NAMALWA (cell line): ENCODE measurements at regions not wholly inside any gene's neighbourhood (a gene's known extent, or its start where the extent isn't known, plus 50 kb on each side); places are given as distances from the start of the nearest gene placed in this dataset.
"Not testable (repeated sequence)": the region's sequence is repeated elsewhere in the genome, so short reads cannot be mapped to it uniquely, and the experiment has no call there.

ENCODE experiments used
- DNase-seq: peaks from one replicate; pipeline ENCODE4 v3.0.0-alpha.2; 2015; ENCODE audit warnings: low spot score

DNA sequence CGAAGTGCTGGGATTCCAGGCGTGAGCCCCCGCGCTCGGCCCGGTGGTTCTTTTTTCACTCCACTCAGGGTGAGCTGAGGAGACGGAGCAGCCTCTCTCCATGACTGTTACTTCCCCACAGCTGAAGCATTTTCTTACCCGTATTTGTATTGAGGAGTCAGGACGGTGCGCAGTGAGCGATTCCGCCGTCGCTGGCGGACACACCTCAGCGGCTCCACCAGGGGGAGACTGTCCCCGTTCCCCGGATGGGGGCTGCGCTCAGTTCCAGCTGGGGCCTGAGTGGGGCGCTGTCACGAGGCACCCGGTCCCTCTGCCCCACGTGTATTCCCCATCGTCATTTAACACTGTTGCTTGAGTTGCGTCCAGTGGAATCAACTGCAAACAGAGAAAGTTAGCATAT is 844.0 kb upstream of the FRG1 start:
- no peak for DNase-seq

DNA sequence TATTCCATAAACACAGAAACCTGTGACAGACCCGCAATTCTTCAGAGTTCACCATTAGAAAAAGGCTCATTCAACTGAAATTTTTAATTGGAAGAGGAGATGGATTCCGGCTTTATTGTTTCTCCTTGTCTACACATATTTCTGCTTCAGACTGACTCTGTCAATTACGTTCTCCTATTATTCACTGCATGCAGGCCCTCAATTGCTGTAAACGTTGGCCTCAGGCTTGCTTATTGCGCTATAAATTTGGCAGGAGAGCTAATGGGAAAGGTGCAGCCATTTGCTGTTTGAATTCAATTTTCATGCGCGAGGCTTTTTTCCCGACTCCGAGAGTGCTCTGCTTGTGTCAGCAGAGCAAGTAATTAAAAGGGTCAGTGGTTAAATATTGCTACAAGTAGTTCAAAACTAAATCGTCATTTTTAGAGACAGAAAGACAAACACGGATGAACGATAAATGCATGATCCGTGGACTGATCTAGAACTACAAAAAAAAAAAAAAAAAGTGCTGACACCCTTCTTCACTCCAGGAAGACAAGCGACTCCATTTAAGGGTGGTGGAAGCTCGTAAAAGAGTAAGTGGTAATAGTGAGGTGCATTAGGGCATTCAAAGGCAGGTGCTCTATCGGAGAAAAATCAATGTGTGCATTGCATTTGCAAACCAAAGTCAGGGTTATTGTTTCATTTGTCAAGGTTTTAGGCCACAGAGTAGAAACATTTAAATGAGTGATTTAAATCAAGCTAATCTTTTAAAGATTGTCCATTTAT is 841.6 kb upstream of the FRG1 start:
- no peak for DNase-seq

DNA sequence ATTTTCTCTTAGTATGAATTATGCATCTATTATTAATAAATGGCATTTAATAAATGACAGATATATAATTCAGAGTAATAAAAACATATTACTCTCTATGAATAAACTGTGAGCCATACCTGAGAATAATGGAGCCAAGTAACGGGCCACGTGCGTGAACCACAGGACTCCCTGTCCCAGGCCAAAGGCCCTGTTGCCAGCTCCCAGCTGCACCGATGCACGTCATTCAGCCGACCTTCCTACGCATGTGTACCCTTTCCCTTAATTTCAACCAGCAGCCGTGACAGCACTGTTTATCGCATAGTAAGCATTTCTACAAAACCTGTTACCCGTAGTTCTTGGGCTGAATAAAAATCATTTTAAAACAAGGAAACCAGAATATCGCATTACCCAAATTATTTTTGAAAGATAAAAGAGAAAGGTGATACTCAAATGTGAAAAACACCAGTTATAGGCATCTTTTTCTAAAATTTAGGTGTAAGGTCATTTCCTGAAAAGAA is 827.2 kb upstream of the FRG1 start:
- DNase-seq = no peak

DNA sequence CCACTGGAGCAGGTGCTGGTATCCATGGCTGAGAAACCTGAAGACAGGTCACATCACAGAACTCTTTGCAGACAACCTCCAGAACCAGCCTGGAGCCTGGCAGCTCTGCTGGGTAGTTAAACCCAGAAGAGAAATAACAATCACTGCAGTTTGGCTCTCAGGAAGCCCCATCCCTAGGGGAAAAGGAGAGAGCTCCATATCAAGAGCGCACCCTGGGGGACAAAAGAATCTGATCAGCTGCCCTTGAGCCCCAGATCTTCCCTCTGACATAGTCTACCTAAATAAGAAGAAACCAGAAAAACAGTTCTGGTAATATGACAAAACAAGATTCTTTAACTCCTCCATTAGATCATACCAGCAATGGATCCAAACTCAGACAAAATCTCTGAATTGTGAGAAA is 823.2 kb upstream of the FRG1 start:
- DNase-seq = no peak

DNA sequence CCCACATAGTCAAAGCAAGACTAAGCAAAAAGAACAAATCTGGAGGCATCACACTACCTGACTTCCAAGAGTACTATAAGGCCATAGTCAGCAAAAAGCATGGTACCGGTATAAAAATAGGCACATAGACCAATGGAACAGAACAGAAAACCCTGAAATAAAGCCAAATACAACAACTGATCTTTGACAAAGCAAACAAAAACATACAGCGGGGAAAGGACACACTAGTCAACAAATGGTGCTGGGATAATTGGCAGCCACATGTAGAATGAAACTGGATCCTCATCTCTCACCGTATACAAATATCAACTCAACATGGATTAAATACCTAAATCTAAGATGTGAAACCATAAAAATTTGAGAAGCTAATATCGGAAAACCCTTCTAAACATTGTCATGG is 819.3 kb upstream of the FRG1 start:
- DNase-seq = no peak

DNA sequence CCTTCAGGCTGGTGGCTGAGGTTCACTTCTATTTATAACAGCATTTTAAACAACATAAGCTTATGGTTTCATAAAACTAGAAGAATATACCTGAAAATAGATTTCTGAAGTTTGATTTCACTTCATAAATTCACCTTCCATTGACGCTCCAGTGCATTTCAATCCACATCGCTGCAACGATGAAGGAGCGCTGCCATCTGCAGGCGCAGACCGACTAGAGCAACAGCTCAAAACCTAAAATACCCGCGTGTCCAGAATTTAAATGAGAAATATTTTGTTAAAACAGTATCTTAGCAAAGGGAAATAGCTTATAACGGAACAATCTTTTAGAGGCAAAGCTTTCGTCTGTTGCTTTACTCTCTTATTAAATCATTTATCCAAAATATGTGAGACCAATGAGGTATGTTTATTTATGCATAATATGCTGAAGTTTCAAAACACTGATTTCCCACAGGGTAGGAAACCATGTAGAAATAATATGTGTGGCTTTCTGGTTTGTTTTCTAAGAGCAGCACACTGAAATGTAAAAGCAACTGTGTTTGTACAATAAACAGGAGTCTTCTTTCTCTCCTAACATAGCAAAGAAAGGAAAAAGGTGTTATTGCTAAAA is 816.4 kb upstream of the FRG1 start:
- peak; percentile 37 for DNase-seq

DNA sequence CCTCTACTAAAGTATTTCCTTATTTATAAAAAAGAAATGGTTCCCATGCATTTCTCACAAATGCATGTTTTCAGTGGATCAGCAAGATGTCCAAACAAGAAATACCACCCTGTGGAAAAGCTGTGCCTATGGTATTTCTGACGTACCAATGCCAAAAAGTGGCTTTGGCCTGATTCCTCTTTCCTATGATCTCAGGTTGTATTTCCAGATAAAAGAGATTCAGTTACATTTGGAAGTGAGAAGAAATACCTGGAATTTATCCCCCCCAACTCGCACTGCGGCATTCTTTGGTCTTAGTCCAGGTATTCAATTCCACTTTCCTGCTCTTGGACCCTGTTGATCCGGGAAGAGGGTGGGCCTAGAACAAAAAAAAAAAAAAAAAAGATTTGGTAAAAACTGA is 815.9 kb upstream of the FRG1 start:
- no peak for DNase-seq

DNA sequence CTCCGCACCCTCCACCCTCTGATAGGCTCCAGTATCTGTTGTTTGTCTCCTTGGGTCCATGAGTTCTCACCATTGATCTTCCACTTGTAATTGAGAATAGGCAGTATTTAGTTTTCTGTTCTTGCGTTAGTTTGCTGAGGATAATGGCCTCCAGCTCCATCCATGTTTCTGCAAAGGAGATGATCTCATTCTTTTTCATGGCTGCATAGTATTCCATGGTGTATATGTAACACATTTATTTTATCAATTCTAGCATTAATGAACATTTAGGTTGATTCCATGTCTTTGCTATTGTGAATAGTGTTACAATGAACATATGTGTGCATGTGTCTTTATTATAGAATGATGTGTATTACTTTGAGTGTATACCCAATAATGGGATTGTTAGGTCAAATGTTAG is 814.6 kb upstream of the FRG1 start:
- DNase-seq = no peak

DNA sequence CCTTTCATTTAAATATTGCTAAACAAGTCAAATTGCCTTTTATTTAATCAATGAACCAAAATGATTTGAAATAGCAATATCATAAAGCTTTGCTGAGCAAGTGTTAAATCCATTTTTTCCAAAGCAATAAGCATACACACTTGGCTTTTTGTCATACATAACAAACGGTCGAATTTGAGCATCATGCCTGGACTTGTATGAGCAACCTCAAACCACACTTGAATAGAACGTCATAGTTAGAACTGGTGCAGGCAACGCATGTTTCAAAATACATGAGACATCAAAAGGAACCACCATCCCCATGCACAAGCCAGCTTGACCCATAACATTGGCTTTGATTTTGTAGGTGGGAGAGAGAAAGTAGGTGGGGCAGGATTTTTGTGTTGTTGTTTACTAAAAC is 812.3 kb upstream of the FRG1 start:
- no peak for DNase-seq

DNA sequence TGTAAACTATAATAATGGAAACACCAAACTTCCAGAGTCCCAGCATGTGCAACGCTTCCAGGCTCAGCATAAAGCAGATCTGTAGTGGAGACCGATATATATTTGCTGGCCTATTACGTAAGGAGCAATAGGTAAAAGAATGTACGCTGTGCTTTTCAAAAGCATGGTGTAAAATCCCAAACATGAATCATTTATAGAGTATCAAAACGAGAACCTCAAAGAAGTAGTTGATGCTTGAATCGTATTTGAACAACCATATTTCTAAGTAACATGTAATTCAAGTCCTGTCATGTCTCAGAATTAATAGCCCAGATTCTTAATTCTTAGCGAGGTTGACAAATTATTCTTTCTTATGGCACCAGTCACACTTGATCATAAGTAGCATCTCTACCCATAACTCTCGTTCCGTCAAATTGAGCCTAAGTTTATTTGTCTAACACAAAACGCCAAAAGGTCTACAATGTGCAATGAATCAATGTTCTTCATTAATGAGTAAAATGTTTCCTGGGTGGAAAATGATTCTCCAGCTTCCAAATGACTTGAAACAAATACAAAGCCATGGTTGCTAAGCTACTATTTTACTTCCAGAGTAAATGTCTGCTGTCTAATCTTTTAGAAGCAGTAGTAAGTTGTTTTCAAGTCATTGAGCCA is 811.5 kb upstream of the FRG1 start:
- DNase-seq = no peak

DNA sequence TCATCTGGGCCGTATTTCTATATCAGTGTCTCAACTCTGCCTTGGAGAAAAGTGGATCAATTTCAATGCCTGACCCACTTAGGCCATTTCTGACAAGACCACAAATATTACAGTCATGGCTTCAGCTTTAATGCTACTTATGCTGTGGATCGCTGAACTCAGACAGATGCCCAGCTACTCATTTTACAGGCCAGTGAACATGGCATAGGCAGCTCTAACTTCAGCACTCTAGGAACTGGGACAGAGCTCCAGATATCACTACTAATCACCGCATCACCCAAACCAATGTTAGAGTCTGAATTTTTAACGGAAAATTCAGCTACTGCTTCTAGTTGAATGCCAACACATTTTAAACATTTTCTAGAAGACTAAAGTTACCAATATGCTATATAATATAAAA is 809.6 kb upstream of the FRG1 start:
- no peak for DNase-seq

DNA sequence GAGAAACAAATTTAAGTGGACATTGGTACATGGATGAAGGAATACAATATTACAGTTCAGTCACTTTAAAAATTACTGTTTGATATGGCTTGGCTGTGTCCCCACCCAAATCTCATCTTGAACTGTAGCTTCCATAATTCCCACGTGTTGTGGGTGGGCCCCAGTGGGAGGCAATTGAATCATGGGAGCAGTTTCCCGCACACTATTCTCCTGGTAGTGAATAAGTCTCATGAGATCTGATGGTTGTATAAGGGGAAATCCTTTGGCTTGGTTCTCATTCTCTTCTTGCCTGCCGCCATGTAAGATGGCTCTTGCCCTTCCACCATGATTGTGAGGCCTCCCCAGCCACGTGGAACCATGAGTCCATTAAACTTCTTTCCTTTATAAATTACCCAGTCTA is 804.2 kb upstream of the FRG1 start:
- DNase-seq = no peak

DNA sequence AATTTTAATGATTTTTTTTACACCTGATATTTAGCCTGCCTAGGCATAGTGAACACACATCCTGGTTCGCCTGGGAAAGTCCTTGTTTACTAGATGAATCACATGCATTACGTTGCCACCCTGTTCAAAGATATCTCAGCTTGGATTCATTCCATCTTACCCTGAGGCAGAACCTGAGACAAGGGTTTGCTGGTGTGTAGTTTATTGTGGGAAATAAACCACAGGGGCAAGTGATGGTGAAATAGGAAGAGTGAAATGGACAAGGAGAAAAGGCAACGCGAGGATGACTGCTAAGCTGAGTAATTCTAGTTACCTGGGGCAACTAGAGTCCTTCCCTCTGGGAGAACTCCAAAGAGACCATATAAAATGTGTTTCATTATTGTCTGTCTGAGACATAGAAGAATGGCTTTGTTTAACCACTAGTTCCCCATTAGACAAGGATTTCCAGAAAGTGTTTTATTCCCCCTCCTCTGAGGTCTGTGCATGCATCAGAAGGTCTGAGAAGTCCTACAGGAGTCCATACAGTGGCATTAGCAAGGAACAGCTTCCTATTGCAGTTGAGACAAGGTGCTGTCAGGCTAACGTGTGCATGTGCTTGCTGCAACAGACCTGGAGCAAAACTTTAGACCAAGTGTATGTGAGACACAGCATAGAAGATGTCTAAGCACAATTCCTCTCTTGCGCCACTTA is 797.3 kb upstream of the FRG1 start:
- no peak for DNase-seq

DNA sequence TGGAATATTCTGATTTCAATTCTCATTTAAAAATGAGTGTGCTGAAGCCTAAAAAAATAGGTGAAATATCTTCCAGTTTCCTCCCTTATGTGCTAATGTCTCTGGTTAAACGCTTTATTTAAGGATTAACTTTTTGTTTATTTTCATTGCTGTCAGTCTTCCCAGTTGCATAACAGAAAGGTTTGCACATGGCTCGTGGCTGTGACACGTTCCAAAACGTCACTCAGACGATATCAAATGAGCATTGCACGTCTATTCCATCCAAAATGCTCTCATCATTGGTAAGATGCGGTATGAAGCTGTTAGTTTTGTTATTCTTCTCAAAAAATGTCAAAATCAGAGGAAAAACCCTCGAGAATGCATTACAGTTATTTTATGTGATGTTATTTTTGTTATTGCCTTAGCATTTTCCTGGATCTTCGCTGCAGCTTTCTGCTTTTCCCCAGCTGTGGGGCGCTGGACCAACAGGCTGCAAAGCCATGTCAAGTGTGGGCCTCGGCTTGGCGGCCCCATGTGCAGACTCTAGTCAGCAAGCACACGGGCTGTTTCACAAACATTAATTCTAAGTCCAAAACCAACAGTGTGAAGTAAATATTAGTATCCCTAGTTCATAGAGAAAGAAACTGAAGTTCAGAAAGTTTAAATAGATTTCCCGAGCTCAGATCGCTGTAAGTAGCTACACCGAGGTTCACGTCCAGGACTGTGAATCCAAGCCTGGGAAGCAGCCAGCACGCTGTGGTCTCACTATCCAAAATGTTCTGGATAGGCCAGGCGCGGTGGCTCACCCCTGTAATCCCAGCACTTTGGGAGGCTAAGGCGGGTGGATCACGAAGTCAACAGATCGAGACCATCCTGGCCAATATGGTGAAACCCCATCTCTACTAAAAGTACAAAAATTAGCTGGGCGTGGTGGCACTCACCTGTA is 793.4 kb upstream of the FRG1 start:
- no peak for DNase-seq

DNA sequence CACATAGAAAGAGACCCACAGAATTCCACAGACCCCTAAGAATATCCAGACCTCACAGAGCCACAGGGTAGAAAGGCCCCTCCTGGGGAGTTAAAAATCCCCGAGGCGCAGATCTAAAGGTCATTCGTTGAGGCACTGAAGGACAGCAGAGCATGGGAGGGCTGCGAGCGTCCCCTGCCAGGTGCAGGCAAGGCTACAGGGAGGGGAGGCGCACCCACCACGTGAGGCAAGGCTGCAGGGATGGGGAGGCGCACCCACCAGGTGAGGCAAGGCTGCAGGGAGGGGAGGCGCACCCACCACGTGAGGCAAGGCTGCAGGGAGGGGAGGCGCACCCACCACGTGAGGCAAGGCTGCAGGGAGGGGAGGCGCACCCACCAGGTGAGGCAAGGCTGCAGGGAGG is 785.6 kb upstream of the FRG1 start:
- DNase-seq = not testable (repeated sequence)

DNA sequence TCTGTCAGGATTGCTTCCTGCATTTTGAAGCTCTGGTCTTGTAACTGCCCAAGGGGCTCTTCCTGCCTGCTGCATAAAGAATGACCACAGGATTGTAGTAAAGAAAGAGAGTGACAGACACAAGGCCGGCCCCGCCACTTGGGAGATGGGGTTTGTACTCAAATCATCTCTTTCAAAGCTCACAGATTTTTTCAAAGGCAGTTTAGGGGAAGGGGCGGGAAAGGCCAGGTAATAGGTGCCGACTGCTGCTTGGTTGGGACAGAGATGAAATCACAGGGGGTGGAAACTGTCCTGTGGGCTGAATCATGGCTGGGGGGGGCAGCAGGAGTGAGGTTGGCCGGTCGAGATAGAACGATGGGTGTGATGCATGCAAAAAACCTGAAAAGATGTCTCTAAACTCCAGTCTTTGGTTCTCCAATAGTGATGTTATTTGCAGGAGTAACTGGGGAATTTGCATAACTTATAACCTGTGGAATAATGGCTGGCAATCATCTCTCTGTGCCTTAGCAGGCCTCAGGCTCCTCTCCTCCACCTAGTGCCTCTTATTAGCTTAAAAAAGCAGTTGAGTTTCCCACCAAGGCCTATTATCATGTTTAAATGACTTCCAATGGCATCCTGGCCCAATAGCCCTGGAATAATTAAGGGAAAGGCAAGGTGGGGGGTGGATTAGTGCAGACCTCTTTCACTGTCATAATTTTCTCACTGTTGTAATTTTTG is 778.4 kb upstream of the FRG1 start:
- DNase-seq = no peak

DNA sequence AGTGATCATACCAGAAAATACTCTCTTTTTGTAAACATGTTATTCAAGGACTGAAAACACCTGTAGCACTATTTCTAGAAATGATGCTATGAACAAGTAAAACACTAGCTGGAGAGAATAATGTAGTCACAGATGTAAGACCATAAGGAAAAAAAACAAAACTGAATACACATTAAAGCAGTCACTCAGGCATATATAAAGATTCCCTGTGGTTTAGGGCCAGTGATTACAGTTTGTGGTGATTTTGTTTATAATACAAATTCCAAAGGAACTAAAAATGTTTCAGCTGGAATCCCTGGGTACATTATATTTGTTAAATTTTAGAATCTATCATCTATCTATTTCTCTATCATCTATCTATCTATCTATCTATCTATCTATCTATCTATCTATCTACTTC is 777.8 kb upstream of the FRG1 start:
- no peak for DNase-seq

DNA sequence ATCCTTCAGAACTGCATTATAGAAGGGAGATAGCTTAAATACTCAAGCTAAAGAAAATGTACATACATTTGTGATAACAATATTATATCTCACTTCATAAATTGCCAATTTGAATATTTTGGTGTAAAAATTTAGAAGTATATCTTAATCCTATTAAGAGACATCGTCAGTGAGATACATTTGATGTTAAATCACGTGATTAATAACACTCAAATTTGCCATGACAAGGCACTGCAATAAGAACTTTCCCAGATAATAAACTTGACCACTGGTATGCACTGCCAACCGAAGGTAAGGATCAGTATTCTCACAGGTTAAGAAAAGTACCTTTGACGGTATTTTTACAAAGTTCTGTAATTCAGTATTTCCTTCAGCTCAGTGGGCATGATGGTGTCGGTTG is 764.7 kb upstream of the FRG1 start:
- DNase-seq = no peak

DNA sequence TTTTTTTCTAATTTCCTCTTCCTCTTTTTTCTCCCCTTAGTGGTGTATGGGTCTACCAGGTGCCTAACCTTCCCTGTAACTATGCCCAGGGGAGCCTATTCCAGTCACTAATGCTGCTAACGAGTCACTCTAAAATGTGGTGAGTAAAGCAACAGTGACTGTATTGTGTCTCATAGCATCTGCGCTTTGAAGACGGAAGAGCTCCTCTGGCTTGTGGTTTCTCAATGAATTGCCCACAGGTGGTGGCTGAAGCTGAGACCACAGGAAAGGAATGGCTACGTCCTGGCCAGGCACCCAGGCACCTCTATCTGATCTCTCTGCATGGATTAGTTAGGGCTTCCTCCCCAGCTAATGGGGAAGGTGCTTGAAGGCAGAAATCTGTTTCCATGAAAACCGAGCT is 763.5 kb upstream of the FRG1 start:
- no peak for DNase-seq

DNA sequence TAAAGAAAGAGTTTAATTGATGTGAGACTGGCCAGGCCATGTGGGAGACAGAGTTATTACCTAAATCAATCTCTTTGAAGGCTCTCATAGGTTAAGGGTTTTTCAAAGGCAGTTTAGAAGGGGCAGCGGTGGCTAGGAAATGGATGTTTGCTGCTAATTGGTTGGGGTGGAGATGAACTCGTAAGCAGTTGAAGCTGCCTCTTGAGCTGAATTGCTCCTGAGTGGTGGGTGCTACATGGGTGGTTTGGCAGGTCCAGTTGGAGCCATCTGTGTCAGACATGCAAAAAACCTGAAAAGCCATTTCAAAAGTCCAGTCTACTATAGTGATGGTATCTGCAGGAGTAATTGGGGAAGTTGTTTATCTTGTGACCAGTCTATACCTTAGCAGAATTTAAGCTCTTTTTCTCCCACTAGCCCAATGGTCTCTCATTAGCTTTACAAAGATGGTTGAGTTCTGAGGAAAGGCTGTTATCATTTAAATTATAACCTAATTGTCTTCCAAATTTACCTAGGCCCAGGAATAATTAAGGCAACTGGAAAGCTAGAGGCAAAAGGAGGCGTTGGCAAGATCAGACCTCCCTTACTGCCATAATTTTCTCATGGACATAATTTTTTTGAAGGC is 762.4 kb upstream of the FRG1 start:
- DNase-seq = no peak
